ENCODE measurements at regions not wholly inside any gene's neighbourhood (a gene's known extent, or its start where the extent isn't known, plus 50 kb on each side); places are given as distances from the start of the nearest gene placed in this dataset.
"Not testable (repeated sequence)": the region's sequence is repeated elsewhere in the genome, so short reads cannot be mapped to it uniquely, and the experiment has no call there.

DNA sequence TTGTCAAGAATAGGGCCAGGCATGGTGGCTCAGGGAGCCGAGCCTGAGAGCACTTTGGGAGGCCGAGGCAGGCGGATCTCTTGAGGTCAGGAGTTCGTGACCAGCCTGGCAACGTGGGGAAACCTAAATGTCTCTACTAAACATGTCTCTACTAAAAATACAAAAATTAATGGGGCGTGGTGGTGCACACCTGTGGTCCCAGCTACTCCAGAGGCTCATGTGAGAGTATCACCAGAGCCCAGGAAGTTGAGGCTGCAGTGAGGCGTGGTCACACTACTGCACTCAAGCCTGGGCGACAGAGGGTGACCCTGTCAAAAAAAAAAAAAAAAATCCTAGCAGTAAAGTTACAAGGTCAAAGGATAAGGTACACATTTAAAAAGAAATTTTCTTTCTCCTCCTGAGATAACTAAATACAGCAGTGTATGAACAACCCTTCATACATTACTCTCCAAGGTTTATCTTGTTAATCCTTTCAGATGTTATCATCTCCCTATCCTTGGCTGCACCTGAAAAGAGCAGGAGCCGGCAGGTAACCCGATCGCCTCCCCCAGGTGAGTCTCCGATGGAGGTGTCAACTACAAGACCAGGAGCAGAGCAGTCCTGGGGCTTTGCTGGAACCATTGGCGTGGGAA is 122.3 kb downstream of the GOSR1 start:
- peak overlapping the region; percentile 83 for H3K4me3 ChIP-seq (ENCODE audit: low read depth, low read length)
- DNase-seq (ENCODE audit: low read depth): peak; percentile 30
- TF ChIP-seq, protein P1, sequence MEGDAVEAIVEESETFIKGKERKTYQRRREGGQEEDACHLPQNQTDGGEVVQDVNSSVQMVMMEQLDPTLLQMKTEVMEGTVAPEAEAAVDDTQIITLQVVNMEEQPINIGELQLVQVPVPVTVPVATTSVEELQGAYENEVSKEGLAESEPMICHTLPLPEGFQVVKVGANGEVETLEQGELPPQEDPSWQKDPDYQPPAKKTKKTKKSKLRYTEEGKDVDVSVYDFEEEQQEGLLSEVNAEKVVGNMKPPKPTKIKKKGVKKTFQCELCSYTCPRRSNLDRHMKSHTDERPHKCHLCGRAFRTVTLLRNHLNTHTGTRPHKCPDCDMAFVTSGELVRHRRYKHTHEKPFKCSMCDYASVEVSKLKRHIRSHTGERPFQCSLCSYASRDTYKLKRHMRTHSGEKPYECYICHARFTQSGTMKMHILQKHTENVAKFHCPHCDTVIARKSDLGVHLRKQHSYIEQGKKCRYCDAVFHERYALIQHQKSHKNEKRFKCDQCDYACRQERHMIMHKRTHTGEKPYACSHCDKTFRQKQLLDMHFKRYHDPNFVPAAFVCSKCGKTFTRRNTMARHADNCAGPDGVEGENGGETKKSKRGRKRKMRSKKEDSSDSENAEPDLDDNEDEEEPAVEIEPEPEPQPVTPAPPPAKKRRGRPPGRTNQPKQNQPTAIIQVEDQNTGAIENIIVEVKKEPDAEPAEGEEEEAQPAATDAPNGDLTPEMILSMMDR (IDR thresholded peaks at IDR 0.05; ENCODE audit: low read depth, low read length): no peak
- TF ChIP-seq MYC (IDR thresholded peaks at IDR 0.05; ENCODE audit: low read depth, low read length) (no peak), MAX (IDR thresholded peaks at IDR 0.05; ENCODE audit: low read depth, low read length) (no peak), POLR2A (IDR thresholded peaks at IDR 0.05; ENCODE audit: extremely low read depth, insufficient read length) (no peak)

DNA sequence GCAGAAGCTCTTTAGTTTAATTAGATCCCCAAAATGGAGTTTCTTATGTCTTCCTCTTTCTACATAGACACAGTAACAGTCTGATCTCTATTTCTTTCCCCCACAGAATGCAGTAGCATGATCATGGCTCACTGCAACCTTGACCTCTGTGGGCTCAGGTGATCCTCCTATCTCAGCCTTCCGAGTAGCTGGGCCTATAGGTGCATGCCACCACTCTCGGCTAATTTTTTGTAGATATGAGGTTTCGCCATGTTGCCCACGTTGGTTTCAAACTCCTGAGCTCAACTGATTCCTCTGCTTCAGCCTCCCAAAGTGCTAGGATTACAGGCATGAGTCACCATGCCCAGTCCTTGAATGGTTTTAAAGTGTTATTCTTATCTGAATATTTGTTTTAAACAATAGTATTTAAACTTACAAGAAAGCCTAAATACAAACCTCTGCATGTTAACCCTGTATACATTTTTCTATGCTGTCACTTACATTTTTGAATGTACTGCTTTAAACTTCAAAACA is 120.6 kb downstream of the GOSR1 start:
- TF ChIP-seq, protein P1 (IDR thresholded peaks at IDR 0.05; ENCODE audit: low read depth, low read length): no peak
- no peak for TF ChIP-seq MYC (IDR thresholded peaks at IDR 0.05; ENCODE audit: low read depth, low read length)
- TF ChIP-seq POLR2A (IDR thresholded peaks at IDR 0.05; ENCODE audit: extremely low read depth, insufficient read length): no peak
- no peak for TF ChIP-seq MAX (IDR thresholded peaks at IDR 0.05; ENCODE audit: low read depth, low read length)
- DNase-seq (ENCODE audit: low read depth): no peak
- no peak overlapping the region for H3K4me3 ChIP-seq (ENCODE audit: low read depth, low read length)

DNA sequence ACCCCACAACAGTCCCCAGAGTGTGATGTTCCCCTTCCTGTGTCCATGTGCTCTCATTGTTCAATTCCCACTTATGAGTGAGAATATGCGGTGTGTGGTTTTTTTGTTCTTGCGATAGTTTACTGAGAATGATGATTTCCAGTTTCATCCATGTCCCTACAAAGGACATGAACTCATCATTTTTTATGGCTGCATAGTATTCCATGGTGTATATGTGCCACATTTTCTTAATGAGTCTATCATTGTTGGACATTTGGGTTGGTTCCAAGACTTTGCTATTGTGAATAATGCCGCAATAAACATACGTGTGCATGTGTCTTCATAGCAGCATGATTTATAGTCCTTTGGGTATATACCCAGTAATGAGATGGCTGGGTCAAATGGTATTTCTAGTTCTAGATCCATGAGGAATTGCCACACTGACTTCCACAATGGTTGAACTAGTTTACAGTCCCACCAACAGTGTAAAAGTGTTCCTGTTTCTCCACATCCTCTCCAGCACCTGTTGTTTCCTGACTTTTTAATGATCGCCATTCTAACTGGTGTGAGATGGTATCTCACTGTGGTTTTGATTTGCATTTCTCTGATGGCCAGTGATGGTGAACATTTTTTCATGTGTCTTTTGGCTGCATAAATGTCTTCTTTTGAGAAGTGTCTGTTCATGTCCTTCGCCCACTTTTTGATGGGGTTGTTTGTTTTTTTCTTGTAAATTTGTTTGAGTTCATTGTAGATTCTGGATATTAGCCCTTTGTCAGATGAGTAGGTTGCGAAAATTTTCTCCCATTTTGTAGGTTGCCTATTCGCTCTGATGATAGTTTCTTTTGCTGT is 120.0 kb downstream of the GOSR1 start:
- H3K4me3 ChIP-seq (ENCODE audit: low read depth, low read length); DNase-seq (ENCODE audit: low read depth): not testable (repeated sequence)

GRCh38 chr17:30594953-30595371 is 117.8 kb downstream of the GOSR1 start:
- DNase-seq (ENCODE audit: low read depth); H3K4me3 ChIP-seq (ENCODE audit: low read depth, low read length): not testable (repeated sequence)

DNA sequence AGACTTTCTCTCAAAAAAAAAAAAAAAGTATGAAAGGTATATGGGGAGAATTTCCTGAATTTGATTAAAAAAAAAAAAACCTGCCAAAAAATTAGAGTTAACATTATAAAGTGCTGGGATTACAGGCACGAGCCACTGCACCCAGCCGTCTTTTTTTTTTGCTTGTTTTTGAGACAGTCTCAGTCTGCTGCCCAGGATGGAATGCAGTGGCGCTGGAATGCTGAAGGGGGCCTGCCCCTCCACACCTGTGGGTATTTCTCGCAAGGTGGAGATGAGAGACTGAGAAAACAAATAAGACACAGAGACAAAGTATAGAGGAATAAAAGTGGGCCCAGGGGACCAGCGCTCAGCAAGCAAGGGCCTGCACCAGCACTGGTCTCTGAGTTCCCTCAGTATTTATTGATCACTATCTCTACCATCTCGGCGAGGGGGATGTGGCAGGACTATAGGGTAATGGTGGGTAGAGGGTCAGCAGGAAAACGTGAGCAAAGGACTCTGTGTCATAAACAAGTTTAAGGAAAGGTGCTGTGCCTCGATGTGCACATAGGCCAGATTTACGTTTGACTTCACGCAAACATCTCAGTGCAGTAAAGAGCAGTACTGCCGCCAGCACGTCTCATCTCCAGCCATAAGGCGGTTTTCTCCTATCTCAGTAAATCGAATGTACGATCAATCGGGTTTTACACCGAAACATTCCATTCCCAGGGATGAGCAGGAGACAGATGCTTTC is 117.2 kb downstream of the GOSR1 start:
- H3K4me3 ChIP-seq (ENCODE audit: low read depth, low read length): no peak overlapping the region
- no peak for DNase-seq (ENCODE audit: low read depth)
- TF ChIP-seq MAX (IDR thresholded peaks at IDR 0.05; ENCODE audit: low read depth, low read length) (no peak), MYC (IDR thresholded peaks at IDR 0.05; ENCODE audit: low read depth, low read length) (no peak), POLR2A (IDR thresholded peaks at IDR 0.05; ENCODE audit: extremely low read depth, insufficient read length) (no peak)
- TF ChIP-seq, protein P1 (IDR thresholded peaks at IDR 0.05; ENCODE audit: low read depth, low read length): no peak

DNA sequence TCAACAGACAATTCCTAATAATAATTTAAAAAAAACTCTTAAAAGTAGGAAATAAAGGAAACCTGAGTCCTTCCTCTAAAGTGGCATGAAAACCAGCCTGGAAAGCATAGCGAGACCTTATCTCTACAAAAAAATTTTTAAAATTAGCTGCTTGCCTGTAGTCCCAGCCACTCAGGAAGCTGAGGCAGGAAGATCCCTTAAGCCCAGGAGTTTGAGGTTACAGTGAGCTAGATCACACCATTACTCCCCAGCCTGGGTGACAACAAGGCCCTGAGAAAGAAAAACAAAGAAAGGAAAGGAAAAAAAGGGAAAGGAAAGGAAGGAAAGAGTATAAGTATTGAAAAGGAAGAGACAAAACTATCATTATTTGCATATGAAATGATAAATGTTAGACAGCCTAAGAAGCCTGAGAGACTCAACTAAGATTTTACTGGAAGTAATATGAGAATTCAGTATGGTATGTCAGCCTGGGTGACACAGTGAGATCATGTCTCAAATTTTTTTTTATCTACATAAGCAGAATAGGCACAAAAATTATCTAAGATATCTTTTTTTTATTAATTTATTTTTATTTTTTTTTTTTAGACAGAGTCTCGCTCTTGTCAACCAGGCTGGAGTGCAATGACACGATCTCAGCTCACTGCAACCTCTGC is 113.0 kb downstream of the GOSR1 start:
- H3K4me3 ChIP-seq (ENCODE audit: low read depth, low read length): no peak overlapping the region
- DNase-seq (ENCODE audit: low read depth): no peak
- TF ChIP-seq MYC (IDR thresholded peaks at IDR 0.05; ENCODE audit: low read depth, low read length) (no peak), MAX (IDR thresholded peaks at IDR 0.05; ENCODE audit: low read depth, low read length) (no peak), POLR2A (IDR thresholded peaks at IDR 0.05; ENCODE audit: extremely low read depth, insufficient read length) (no peak)
- TF ChIP-seq, protein P1 (IDR thresholded peaks at IDR 0.05; ENCODE audit: low read depth, low read length): no peak

Data from NB4 (cell line).